GM13977 (cell line): ENCODE measurements at regions not wholly inside any gene's neighbourhood (a gene's known extent, or its start where the extent isn't known, plus 50 kb on each side); places are given as distances from the start of the nearest gene placed in this dataset.

ENCODE experiments used
- DNase-seq: peaks from one replicate; pipeline ENCODE4 v3.0.0; 2012; ENCODE audit warnings: low spot score
- in situ Hi-C: fragments of 300-500 bp; cut with MboI; formaldehyde crosslinking; loops from one replicate; pipeline ENCODE4 v1.12.0; 2022; ENCODE audit warnings: low sequenced_read_pairs, low pct_unique_long_range_greater_than_20kb, mixed read lengths, inconsistent platforms; ENCODE audit not compliant: unreplicated experiment
- TF ChIP-seq, protein P1 (sequence below): IDR thresholded peaks from 2 replicates; pipeline ENCODE4 v1.5.1; 2012; ENCODE audit warnings: mild to moderate bottlenecking, control low read depth; ENCODE audit not compliant: insufficient read depth; ENCODE audit errors: extremely low read depth, missing control alignments

DNA sequence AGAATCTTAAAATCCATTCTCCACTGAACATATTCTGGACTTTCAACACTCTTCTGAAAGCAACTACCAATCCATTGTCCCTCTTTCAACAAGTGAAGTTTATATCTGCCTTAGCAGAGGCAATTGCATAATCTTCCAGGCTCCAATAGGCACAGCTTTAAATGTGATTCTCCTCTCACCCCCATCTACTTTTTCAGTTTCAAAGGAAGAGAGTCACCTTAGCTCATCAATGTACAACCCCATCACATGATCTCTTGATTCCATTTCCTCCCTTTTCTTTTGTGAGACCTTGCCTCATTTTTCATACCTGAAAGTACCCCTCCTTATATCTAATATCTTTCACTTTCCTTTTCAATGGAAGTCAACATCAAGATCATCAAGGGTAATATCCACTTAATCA is 921.7 kb upstream of the EPHA5 start:
- TF ChIP-seq, protein P1, sequence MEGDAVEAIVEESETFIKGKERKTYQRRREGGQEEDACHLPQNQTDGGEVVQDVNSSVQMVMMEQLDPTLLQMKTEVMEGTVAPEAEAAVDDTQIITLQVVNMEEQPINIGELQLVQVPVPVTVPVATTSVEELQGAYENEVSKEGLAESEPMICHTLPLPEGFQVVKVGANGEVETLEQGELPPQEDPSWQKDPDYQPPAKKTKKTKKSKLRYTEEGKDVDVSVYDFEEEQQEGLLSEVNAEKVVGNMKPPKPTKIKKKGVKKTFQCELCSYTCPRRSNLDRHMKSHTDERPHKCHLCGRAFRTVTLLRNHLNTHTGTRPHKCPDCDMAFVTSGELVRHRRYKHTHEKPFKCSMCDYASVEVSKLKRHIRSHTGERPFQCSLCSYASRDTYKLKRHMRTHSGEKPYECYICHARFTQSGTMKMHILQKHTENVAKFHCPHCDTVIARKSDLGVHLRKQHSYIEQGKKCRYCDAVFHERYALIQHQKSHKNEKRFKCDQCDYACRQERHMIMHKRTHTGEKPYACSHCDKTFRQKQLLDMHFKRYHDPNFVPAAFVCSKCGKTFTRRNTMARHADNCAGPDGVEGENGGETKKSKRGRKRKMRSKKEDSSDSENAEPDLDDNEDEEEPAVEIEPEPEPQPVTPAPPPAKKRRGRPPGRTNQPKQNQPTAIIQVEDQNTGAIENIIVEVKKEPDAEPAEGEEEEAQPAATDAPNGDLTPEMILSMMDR, result no peak
- in situ Hi-C loops, result no loop called here
- no peak for DNase-seq

DNA sequence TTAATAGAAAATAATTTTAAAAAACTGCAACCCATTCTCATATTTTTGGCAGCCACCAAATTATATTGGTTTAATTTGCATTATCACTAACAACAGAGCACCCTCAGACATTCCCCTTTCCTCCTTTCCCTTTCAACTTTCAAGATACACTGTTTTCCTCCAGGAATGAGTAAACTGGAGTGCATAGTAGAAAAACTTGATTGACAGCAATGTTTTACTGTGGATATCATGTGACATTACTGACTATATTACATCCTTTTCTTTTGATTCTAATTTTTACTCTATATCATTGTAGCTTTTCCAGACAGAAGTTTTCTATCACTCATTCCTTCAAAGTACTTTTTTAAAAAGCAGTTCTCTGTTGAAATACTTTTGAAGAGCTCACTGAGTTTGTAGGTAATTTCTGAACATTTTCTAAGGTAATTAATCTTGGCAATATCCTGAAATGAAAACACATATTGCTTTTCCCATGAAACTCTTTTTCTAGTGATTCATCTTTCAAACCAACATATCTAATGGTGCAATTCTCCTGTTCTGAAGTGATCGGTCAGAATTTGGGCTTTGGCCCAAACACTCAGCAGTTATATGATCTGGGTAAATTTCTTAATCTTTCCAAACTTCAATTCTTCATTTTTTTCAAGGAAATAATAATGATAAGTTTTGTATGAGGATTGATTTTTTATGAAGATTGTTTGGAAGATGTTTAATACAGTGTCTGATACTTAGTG is 920.4 kb upstream of the EPHA5 start:
- TF ChIP-seq, protein P1, result no peak
- no peak for DNase-seq
- in situ Hi-C loops, result no loop called here

DNA sequence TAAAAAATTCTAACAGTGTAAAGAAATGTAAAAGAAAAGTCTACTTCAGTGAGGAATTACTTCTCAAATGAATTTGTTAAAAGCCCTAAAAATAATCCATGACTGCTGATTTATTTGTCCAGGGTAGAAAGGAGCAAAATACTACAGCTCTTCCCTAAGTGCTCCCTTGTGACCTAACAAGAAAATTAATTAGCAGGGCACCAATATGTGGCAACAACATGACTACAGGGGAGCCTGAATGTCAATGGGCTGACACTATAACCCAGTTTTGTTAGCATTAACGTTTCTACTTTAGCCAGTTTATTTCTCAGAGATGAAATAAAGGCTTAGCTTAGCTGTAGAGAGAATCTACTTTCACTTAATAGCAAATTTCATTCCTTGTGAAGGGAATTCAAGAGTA is 918.9 kb upstream of the EPHA5 start:
- DNase-seq, result no peak
- in situ Hi-C loops, result no loop called here
- TF ChIP-seq, protein P1, result no peak

DNA sequence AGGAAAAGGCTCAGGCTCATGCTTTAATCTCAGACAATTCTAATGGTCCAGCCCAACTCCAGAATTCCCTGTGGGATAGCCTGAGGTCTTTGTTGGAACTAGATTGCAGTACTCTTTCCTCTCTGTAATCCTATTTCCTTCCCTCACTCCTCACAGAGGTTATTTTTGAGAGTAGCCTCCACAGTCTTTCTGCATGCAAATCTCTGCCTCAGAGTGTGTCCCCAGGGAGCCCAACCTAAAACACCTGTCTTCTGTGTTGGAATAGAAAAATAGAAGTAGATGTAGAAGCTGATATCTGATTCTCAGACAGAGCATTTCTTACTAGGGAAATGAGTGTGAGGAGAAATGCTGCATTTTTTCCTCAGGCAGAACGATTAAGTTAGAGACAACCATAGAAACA is 915.5 kb upstream of the EPHA5 start:
- in situ Hi-C loops, result no loop called here
- DNase-seq, result no peak
- TF ChIP-seq, protein P1, result no peak

DNA sequence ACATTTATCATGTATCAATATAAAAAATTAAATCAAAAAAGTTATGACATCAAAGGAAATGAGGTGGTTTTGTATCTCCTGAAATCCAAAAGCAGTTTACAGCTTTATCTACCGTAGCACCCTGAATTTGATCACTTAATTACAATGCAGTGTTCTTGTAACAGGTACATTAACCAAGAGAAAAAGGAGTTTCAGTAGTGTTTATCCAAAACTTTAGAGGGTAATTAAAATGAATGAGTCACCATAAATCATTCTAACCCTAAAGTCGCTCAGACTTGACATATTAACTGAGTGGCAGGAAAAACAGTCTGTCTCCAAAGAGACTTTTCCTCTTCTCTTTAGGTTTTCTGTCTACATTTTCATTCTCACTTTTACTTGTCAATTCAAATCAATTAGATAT is 907.6 kb upstream of the EPHA5 start:
- in situ Hi-C loops, result no loop called here
- DNase-seq, result no peak
- TF ChIP-seq, protein P1, result no peak

DNA sequence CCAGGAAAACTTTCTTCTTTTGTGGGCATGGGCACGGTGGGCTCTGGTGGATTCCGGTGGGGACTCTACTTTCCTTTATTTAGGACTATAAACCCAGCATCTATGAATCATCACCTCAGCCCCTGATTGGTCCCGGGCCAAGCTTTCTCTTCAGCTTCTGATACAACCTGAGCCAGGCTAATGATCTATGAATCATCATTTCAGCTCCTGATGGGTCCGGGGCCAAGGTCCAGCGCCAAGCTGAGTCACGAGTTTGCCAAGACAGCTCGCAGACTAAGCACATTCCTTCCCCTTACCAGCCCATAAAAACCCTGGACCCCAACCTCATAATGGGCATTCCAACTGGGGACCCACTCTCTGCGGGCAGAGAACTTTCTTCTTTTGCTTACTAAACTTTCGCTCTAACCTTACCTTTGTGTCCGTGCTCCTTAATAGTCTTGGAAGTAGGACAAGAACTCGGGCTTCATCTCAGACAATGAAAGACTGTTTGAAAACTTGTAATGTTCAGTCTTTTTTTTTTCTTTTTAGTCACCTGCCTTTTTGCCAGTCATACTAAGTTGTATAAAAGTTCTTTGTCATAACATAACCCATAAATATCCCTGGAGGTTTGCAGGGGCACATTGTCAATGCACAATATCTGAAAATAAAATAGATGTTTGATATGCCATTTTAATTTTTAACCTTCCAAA is 904.9 kb upstream of the EPHA5 start:
- TF ChIP-seq, protein P1, result no peak
- DNase-seq, result no peak
- in situ Hi-C loops, result no loop called here
